ENCODE measurements at regions not wholly inside any gene's neighbourhood (a gene's known extent, or its start where the extent isn't known, plus 50 kb on each side); places are given as distances from the start of the nearest gene placed in this dataset.

DNA sequence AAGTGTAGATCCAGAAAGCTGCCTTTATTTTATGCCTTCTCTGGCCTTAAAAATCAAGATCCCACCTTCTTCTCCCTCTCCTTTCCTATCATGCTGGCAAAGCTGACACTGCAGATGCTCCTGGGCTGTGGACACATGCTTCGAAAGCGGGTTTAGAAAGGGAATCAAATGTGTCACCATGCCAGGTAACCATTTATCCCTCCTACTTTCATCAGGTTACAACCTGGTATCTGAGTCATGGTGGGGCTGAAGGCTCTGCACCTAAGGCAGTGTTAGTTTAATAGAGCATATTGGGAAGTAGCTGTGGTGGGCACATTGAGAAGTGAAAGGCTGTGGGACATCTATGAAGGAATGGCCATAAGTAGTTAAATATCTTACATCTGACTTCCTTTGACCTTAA, 69.8 kb downstream of the GJA1 start:
- TF ChIP-seq EZH2phosphoT487 (IDR thresholded peaks at IDR 0.05; ENCODE audit: borderline replicate concordance) (no peak), CTCF (conservative IDR thresholded peaks at IDR 0.05; ENCODE audit: low read length) (no peak)

GRCh38 chr6:121506761-121507754, 71.6 kb downstream of the GJA1 start:
- no peak overlapping the region for H3K4me2 ChIP-seq (ENCODE audit: low read depth, low read length, poor library complexity, severe bottlenecking)
- H3K27me3 ChIP-seq (ENCODE audit: insufficient read depth, low read length, poor library complexity, severe bottlenecking): no peaks in the 10 kb centered on the region
- no peaks in the 10 kb centered on the region for H3K4me1 ChIP-seq (ENCODE audit: insufficient read depth, low read length, poor library complexity, severe bottlenecking)

More for the DNA sequence above, 69.8 kb downstream of the GJA1 start:
- H3K9me2 ChIP-seq (replicated peaks; ENCODE audit: low read depth, low read length): no peaks in the 10 kb centered on the region
- H3K4me2 ChIP-seq (ENCODE audit: low read depth, low read length, poor library complexity, severe bottlenecking): no peak overlapping the region
- H3K36me3 ChIP-seq (ENCODE audit: insufficient read depth, low read length): no peaks in the 10 kb centered on the region
- H2AFZ ChIP-seq (ENCODE audit: low read length): no peak overlapping the region
- no peak overlapping the region for H3K4me3 ChIP-seq (ENCODE audit: low read length, poor library complexity, severe bottlenecking)
- no peaks in the 10 kb centered on the region for H3K27me3 ChIP-seq (ENCODE audit: insufficient read depth, low read length, poor library complexity, severe bottlenecking)
- no peaks in the 10 kb centered on the region for H4K20me1 ChIP-seq (ENCODE audit: insufficient read depth, low read length, poor library complexity, severe bottlenecking)
- no peak overlapping the region for H3K9ac ChIP-seq (ENCODE audit: low read depth, low read length, poor library complexity, severe bottlenecking)
- no peaks in the 10 kb centered on the region for H3K4me1 ChIP-seq (ENCODE audit: insufficient read depth, low read length, poor library complexity, severe bottlenecking)
- H3F3A ChIP-seq (ENCODE audit: low read depth): no peaks in the 10 kb centered on the region
- no peaks in the 10 kb centered on the region for H3K9me3 ChIP-seq (ENCODE audit: insufficient read depth, low read depth, low read length)
- no peaks in the 10 kb centered on the region for H3K79me2 ChIP-seq (ENCODE audit: insufficient read depth, low read length)

GRCh38 chr6:121510568-121511177, 75.2 kb downstream of the GJA1 start:
- H2AFZ ChIP-seq (ENCODE audit: low read length): no peak overlapping the region
- H3K4me1 ChIP-seq (ENCODE audit: insufficient read depth, low read length, poor library complexity, severe bottlenecking): no peaks in the 10 kb centered on the region
- no peaks in the 10 kb centered on the region for H3K9me3 ChIP-seq (ENCODE audit: insufficient read depth, low read depth, low read length)
- no peaks in the 10 kb centered on the region for H3K9me2 ChIP-seq (replicated peaks; ENCODE audit: low read depth, low read length)
- TF ChIP-seq CTCF (conservative IDR thresholded peaks at IDR 0.05; ENCODE audit: low read length): no peak
- TF ChIP-seq EZH2phosphoT487 (IDR thresholded peaks at IDR 0.05; ENCODE audit: borderline replicate concordance): no peak
- H3K79me2 ChIP-seq (ENCODE audit: insufficient read depth, low read length): no peaks in the 10 kb centered on the region
- H3K4me3 ChIP-seq (ENCODE audit: low read length, poor library complexity, severe bottlenecking): no peak overlapping the region
- H3K36me3 ChIP-seq (ENCODE audit: insufficient read depth, low read length): no peaks in the 10 kb centered on the region
- H4K20me1 ChIP-seq (ENCODE audit: insufficient read depth, low read length, poor library complexity, severe bottlenecking): no peaks in the 10 kb centered on the region
- H3F3A ChIP-seq (ENCODE audit: low read depth): no peaks in the 10 kb centered on the region
- no peak overlapping the region for H3K4me2 ChIP-seq (ENCODE audit: low read depth, low read length, poor library complexity, severe bottlenecking)
- no peak overlapping the region for H3K9ac ChIP-seq (ENCODE audit: low read depth, low read length, poor library complexity, severe bottlenecking)
- no peaks in the 10 kb centered on the region for H3K27me3 ChIP-seq (ENCODE audit: insufficient read depth, low read length, poor library complexity, severe bottlenecking)

More at GRCh38 chr6:121506761-121507754, 71.6 kb downstream of the GJA1 start:
- Histone ChIP-seq H3K9me2 (replicated peaks; ENCODE audit: low read depth, low read length) (no peaks in the 10 kb centered on the region), H2AFZ (ENCODE audit: low read length) (no peak overlapping the region), H3K79me2 (ENCODE audit: insufficient read depth, low read length) (no peaks in the 10 kb centered on the region), H3K4me3 (ENCODE audit: low read length, poor library complexity, severe bottlenecking) (no peak overlapping the region), H4K20me1 (ENCODE audit: insufficient read depth, low read length, poor library complexity, severe bottlenecking) (no peaks in the 10 kb centered on the region), H3F3A (ENCODE audit: low read depth) (no peaks in the 10 kb centered on the region), H3K9ac (ENCODE audit: low read depth, low read length, poor library complexity, severe bottlenecking) (no peak overlapping the region), H3K36me3 (ENCODE audit: insufficient read depth, low read length) (no peaks in the 10 kb centered on the region), H3K9me3 (ENCODE audit: insufficient read depth, low read depth, low read length) (no peaks in the 10 kb centered on the region)
- TF ChIP-seq CTCF (conservative IDR thresholded peaks at IDR 0.05; ENCODE audit: low read length): no peak
- TF ChIP-seq EZH2phosphoT487 (IDR thresholded peaks at IDR 0.05; ENCODE audit: borderline replicate concordance): no peak

All from Loucy (cell line).